ENCODE measurements at regions not wholly inside any gene's neighbourhood (a gene's known extent, or its start where the extent isn't known, plus 50 kb on each side); places are given as distances from the start of the nearest gene placed in this dataset.

- H3K4me1 ChIP-seq: no peaks in the 10 kb centered on the region
- no peak overlapping the region for H3K4me3 ChIP-seq (ENCODE audit: low read depth, low read length)
- no peaks in the 10 kb centered on the region for H3K9me3 ChIP-seq
- no peaks in the 10 kb centered on the region for H3K36me3 ChIP-seq
- TF ChIP-seq CTCF (IDR thresholded peaks at IDR 0.05; ENCODE audit: low read depth, low read length): no peak
- DNase-seq: no peak
- no peaks in the 10 kb centered on the region for H3K27me3 ChIP-seq
Observed at GRCh38 chr14:53295372-53295771, 142.2 kb upstream of the DDHD1 start.

DNA sequence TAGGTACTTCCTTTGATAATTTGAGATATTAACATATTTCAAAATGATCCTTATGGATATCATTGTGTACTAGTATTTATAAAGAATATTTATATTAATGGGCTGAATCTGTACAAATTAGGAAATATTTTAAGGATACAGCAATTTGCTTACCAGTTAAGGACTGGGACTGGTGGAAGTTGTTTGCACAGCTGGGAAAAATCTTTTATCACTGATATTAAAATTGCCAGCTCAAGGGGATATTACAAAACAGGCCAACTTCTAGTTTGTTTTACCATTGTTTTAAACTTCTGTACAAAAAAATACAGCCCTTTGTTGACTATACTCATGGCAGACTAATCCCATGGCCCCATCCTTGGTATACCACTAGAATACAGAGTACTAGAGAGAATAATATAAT is 133.2 kb upstream of the DDHD1 start:
- Histone ChIP-seq H3K4me3 (ENCODE audit: low read depth, low read length) (no peak overlapping the region), H3K4me1 (no peaks in the 10 kb centered on the region), H3K27me3 (no peaks in the 10 kb centered on the region), H3K36me3 (no peaks in the 10 kb centered on the region), H3K9me3 (peaks cover 3% of the 10 kb centered on the region; the same call in 1 of the 2 replicates)
- DNase-seq: no peak
- TF ChIP-seq CTCF (IDR thresholded peaks at IDR 0.05; ENCODE audit: low read depth, low read length): no peak

GRCh38 chr14:53285821-53286220 is 132.7 kb upstream of the DDHD1 start:
- no peak; the same call in 1 of the 2 replicates for TF ChIP-seq CTCF (IDR thresholded peaks at IDR 0.05; ENCODE audit: low read depth, low read length)

DNA sequence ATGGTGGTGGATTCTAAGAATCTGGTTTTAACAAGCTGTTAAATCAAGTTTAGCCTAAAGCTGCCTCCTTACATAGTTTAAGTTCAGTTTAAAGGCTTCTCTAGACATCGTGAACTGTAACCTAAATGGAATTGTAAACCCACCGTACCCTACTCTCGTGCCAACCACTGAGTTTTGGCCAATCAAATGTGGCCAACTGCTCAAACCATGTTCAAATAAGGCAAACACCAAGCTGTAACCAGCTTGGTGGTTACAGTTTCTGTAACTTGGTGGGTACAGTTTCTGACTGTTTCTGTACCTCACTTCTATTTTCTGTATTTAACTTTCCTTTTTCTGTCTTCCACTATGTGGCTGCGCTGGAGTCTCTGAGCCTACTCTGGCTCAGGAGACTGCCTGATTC is 131.9 kb upstream of the DDHD1 start:
- no peaks in the 10 kb centered on the region for H3K36me3 ChIP-seq
- H3K4me1 ChIP-seq: no peaks in the 10 kb centered on the region
- H3K9me3 ChIP-seq: peaks cover 3% of the 10 kb centered on the region; the same call in 1 of the 2 replicates
- no peak overlapping the region for H3K4me3 ChIP-seq (ENCODE audit: low read depth, low read length)
- no peaks in the 10 kb centered on the region for H3K27me3 ChIP-seq
- no peak for TF ChIP-seq CTCF (IDR thresholded peaks at IDR 0.05; ENCODE audit: low read depth, low read length)
- no peak for DNase-seq

More at GRCh38 chr14:53285821-53286220, 132.7 kb upstream of the DDHD1 start:
- Histone ChIP-seq H3K27me3 (no peaks in the 10 kb centered on the region), H3K9me3 (peaks cover 3% of the 10 kb centered on the region; the same call in 1 of the 2 replicates), H3K4me3 (ENCODE audit: low read depth, low read length) (no peak overlapping the region), H3K4me1 (no peaks in the 10 kb centered on the region), H3K36me3 (no peaks in the 10 kb centered on the region)
- DNase-seq: no peak

DNA sequence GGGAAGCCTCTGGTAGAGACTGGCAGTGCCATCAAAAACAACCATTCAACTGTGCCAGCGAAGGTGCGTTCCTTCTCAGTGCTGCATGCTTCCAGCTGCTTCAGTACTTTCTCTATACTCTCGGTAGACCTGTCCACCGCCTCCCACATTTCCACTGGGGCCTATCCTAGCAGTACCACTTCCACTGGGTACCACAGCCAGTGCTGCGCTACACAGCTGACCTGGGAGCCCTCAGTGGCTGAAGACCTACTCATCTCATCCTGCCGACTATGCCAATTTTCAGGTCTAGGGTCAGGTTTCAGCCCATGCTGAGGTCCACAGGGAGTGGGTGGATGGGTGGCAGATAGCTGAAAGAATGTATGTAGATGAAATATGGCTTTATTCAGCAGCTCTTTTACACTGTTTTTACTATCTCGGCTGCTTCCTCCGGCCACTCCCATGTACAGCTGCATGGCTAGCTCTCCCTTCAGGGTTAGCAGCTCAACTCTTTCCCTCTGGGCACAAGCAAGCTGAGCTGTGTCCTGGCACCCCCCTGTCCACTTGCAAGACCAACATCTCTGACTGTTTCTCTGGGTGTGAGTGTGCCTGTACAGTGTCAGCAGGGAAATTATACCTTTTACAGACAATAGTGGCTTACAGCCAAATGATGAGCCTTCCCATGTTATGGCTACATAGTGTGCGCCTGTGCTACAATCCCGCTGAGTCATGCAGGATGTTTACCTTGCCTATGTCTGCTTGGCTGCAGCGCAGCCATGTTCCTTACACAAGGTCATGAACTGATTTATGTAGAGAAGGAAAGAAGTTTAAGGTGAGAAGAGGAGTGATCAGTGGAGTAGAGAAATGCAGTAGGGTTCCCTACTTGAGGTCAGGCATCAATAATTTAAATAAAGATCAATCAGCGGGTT is 125.7 kb upstream of the DDHD1 start:
- Histone ChIP-seq H3K27me3 (no peaks in the 10 kb centered on the region), H3K4me1 (0 out of 2 replicates have a peak, but pooled peaks cover 4% of the 10 kb centered on the region), H3K9me3 (no peaks in the 10 kb centered on the region; the same call in 1 of the 2 replicates), H3K4me3 (ENCODE audit: low read depth, low read length) (no peak overlapping the region), H3K36me3 (no peaks in the 10 kb centered on the region)
- DNase-seq: no peak
- TF ChIP-seq CTCF (IDR thresholded peaks at IDR 0.05; ENCODE audit: low read depth, low read length): no peak

DNA sequence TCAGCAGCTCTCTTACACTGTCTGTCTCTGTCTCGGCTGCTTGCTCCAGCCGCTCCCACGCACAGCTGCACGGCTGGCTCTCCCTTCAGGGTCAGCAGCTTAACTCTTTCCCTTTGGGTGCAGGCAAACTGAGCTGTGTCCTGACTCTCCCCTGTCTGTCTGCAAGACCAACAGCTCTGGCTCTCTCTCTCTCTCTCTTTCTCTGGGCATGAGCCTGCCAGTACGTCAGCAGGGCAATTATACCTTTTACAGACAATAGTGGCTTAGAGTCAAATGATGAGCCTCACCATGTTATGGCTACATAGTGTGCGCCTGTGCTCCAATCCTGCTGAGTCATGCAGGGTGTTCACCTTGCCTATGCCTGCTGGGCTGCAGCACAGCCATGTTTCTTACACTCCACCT is 120.5 kb upstream of the DDHD1 start:
- Histone ChIP-seq H3K27me3 (peaks cover 8% of the 10 kb centered on the region; the same call in 1 of the 2 replicates), H3K4me1 (no peaks in the 10 kb centered on the region), H3K36me3 (no peaks in the 10 kb centered on the region), H3K9me3 (no peaks in the 10 kb centered on the region), H3K4me3 (ENCODE audit: low read depth, low read length) (no peak overlapping the region)
- no peak for TF ChIP-seq CTCF (IDR thresholded peaks at IDR 0.05; ENCODE audit: low read depth, low read length)
- no peak for DNase-seq

Data from BE2C (cell line).